GM19023 (cell line): ENCODE measurements at regions not wholly inside any gene's neighbourhood (a gene's known extent, or its start where the extent isn't known, plus 50 kb on each side); places are given as distances from the start of the nearest gene placed in this dataset.
"Not testable (repeated sequence)": the region's sequence is repeated elsewhere in the genome, so short reads cannot be mapped to it uniquely, and the experiment has no call there.

Source experiments
- ATAC-seq: cut with Tn5 transposase; IDR thresholded peaks from one replicate; pipeline ENCODE4 v1.9.1; 2021; ENCODE audit warnings: mild to moderate bottlenecking, moderate library complexity; ENCODE audit not compliant: unreplicated experiment

DNA sequence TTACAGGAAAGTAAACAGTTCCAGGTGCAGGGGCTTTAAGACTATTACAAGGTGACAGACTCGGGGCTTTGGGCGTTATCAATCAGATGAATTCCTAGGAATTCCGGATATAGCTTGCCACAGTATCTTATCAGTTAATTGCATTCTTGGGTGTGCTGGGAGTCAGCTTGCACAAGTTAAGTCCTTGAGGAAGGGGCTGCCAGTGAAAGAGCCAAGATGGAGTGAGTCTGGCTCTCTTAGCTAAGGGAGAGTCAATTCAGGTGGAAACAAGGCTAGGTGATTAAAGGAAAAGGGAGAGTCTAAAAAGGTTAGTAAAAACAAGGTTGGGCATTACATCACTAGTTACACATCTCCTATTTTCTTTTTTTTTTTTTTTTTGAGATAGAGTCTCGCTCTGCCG lies 199.8 kb upstream of the PRSS16 start:
- not testable (repeated sequence) for ATAC-seq

DNA sequence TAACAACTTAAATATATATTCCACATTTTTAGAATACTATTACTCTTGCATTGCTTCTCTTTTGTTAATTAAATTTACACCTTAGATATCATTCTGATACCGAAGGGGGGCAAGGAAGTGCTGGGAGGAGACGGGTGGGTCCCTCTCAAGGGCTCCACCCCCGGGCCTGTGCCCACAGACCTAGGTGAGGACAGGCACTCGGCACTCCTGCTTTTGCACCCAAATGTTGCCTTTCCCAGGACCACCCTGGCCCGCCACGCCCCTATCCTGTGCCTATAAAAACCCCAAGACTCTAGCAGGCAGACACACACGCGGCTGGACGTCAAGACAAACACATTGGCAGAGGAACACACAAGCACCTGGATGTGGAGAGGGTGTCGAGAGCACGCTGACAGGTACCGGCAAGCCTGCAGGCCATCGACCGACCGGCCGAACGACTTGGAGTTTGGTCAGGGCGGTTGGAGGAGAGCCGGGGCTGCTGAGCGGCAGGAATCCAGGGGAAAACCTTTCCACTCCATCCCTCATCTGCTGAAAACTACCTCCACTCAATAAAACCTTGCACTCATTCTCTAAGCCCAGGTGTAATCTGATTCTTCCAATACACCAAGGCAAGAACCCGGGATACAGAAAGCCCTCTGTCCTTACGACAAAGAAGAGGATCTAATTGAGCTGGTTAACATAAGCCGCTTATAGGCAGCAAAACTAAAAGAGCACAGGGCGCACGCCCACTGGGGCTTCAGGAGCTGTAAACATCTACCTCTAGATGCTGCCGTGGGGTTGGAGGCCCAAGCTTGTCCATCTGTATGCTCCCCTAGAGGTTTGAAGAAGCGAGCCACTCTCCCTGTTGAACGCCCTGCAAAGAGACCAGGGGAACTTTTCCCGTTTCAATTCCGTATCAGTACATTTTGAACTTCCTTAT lies 197.4 kb upstream of the PRSS16 start:
- ATAC-seq, result no peak

DNA sequence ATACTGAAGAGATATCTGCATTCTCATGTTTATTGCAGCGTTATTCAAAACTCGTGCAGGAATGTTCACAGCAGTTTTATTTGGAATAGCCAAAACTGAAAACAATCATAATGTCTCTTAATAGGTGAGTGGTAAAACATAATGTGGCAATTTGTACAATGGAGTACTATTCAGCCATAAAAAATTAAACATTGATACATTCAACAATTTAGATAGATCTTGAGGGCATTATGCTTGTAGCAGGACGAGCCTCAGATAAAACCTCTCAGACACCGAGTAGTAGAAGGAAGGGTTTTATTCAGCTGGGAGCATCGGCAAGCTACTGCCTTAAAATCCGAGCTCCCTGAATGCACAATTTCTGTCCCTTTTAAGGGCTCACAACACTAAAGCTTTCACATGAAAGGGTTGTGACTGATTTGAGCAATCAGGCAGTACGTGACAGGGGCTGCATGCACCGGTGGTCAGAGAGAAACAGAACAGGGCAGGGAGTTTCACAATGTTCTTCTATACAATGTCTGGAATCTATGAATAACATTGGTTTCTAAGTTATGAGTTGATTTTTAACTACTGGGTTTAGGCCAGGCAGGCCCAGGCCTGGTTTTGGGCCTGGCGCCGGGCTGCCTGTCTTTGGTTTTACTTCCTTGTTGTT lies 195.3 kb upstream of the PRSS16 start:
- ATAC-seq, result not testable (repeated sequence)

DNA sequence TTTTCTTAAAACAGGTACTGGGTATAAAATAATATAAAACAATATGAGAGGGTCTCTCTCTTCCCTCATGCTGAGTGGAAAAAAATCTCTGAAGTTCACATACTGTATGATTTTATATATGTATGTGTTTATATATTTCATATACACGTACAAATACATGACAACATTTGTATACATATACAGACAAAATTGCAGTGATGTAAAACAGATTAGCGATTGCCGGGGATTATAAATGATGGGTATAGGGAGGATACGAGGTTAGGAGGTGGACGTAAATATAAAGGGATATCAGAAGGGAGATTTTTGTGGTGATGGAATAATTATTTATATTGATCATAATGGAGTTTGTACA lies 194.8 kb upstream of the PRSS16 start:
- ATAC-seq, result no peak

- ATAC-seq, result no peak
These were observed 193.8 kb upstream of the PRSS16 start for GRCh38 chr6:27053738-27054137.

DNA sequence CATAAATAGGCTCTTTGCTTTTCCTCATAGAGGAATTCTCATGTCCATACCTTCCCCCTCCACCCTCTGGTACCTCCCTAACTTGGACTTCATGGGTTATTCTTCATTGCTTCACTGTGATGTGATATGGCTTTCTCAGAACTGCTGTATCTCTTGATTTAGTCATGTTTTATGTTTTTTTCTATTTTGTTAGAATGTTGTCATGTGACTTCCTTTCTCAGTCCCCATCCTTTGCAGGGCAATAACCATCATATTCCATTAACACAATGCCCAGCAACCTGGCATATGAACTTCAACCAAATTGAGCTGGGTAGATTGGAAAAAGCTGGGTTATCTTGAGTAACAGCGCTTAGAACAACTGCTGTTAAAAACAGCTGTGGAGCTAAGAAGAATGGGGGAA lies 190.9 kb upstream of the PRSS16 start:
- ATAC-seq, result no peak

DNA sequence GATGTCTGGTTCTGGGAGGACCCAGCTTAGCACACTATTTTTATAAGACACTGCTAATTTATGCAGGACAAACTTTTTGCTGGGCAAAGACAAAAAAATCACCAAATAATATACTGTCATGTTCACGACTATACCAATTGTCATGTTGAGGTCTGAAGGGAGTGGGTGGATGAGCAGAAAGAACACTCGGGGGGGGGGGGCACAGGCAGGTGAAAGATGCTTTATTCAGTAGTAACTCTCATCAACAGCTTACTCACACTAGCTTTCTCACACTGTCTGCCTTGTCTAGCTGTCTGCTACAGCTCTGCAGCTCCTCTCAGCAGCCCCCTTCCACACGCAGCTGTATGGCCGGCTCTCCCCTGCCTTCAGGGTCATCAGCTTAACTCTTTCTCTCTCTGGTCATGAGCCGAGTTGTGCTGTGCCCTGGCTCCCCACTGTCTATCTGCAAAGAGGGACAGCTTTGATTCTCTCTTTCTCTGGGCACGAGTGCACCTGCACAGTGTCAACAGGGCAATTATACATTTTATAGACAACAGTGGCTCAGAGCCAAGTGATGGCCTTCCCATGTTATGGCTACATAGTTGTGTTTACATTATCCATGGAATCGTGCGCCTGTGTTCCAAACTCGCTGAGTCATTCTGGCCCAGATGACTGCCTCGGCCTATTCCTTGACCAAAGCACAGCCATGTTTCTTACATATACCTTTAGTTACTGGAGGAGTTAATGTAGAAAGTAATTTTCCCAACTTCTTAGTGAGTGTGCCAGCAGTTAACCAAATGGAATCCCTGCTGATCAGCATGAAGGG lies 187.7 kb upstream of the PRSS16 start:
- no peak for ATAC-seq

DNA sequence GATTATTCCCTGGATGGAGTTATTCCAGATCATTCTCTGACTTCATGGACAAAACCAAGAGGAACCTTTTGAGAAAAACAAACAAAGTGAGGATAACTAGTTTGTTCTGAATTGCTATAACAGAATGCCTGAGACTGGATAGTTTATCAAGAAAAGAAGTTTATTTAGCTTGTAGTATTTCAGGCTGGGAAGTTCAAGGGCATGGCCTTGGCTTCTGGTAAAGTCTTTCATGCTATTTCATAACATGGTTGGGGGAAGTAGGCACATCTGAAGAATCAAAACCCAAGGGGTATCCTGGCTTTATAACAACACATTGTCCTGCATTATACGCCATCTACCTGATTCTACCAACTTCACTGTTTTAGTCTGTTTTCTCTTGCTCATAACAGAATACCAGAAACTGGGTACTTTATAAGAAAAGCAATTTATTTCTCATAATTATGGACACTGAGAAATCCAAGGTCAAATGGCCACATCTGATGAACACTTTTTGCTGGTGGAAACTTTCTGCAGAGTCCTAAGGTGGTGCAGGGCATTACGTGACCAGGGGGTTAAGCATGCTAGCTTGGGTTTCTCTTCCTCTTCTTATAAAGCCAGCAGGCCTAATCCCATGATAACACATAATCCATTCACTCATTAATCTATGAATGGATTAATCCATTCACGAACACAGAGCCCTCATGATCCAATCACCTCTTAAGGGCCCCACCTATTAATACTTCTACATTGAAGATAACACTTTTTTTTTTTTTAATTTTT lies 186.1 kb upstream of the PRSS16 start:
- ATAC-seq, result no peak

DNA sequence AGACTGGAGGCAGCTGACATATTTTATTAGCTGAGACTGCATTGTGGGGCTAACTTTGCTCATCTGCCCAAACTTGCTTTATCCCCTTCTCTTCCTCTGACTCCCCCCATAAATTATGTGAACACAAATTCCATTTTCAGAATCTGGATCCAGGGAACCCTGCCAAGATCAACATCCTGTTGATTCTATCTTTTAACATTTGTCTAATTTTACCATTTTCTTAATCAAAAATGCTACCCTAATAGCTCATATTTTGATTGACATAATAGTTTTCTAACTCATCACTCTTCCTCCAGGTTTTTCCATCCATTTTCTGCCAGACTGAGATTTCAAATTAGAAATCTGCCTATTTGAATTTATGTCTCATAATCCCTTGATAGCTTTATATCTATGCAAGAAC lies 184.7 kb upstream of the PRSS16 start:
- ATAC-seq, result no peak

- ATAC-seq, result no peak
These were observed 182.3 kb upstream of the PRSS16 start for GRCh38 chr6:27065183-27065582.

DNA sequence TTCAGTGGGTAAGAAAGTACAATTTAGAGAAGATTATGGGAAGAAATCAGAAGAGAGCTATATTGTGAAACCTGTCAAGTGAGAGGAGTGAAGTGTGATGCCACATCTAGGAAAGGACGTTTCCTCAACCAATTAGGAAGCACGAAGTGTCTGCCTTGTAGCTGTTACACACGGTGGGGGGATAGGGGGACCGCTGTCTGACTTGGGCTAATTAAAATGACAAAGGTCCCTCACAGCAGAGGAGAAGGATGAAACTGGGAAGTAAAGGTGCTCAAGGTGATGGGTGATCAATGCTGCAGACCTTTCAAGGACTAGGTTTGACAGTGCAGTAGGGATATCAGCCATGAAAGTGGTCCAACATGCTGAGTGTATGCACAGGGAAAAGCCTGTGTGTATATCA lies 181.1 kb upstream of the PRSS16 start:
- no peak for ATAC-seq

GRCh38 chr6:27066802-27067201 lies 180.7 kb upstream of the PRSS16 start:
- no peak for ATAC-seq

- no peak for ATAC-seq
These were observed 174.1 kb upstream of the PRSS16 start for GRCh38 chr6:27073441-27073840.

GRCh38 chr6:27076116-27076515 lies 171.4 kb upstream of the PRSS16 start:
- no peak for ATAC-seq

GRCh38 chr6:27078734-27079357 lies 168.7 kb upstream of the PRSS16 start:
- peak; percentile 89 for ATAC-seq

GRCh38 chr6:27081188-27081587 lies 166.3 kb upstream of the PRSS16 start:
- ATAC-seq, result no peak

DNA sequence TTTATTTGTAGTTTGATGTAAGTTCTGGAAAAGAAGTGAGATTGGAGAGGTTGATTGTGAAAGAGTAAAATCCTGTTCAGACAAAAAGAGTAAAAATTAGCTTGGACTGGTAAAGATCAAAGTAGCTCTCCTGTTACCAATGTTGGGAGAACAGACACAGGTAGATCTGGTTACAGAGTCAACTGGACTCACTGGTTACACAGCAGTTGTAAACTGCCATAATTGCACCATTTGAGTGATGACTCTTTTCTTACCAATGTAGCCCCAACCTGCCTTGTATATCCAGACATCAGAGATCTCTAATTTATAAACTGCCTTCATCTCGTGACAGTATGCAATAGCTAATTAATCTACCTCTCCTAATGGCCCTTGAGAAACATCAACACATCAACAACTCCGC lies 165.6 kb upstream of the PRSS16 start:
- no peak for ATAC-seq

DNA sequence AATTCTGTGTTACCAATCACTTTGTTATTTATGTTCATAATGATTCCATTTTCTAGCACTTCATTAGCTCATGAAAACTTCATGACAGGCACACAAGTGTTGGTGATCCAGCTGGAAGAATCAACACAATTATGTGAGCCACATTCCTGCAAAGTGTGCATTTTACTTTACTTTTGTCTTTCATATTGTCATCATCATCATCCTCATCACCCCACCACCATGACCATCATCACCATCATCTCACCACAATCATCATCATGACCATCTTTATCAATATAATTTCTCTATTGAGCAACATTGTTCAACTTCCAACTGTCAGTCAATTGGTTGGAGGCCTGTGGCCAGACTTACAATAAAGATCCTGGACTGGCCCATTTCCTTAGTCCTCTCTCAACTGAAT lies 159.4 kb upstream of the PRSS16 start:
- ATAC-seq, result no peak

DNA sequence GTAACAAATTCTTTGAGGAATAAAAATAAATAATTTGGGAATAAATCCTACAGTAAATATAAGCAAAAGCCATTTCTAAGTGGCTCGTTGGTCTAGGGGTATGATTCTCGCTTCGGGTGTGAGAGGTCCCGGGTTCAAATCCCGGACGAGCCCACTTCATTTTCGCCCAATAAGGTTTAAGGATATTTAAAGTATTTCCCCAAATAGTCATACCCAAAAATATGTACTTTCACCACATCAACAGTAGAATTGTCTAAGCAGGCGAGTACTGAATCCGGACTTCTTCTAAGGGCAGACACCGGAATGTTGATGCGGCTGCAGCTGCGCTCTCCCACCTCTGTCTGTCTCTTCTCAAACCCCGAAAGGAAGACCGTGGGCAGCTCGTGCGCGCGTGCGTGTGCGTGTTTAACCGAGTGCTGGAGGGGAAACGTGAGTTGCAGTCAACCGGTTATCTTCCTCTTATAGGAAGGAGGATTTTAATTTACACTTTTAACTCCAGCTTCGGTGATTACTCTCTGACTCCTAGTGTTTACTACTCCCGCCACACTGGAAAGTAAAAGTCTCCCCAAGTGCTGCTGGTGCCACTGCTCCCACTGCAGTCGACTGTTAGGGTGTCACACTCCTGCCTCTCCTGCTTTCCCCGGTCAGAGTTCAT lies 155.7 kb upstream of the PRSS16 start:
- ATAC-seq, result no peak

DNA sequence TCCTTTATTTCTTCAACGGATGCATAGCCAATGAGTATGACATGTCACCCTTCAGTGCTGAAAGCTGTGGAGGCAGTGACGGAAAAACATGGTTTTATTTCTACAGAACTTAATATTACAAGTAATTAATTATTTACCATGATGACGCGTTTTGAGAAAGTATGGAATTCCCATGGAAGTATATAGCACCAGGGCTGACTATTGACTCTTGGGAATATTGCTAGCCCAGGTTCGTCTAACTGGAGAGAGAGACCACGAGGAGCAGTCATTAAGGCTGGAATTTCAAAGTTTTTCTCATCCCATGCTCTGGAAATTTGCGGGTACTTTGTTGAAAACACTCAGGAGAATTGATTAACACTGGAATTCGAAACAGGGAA lies 155.2 kb upstream of the PRSS16 start:
- no peak for ATAC-seq
